Upper lobe of left lung (tissue), 4 donors: ENCODE measurements at regions not wholly inside any gene's neighbourhood (a gene's known extent, or its start where the extent isn't known, plus 50 kb on each side); places are given as distances from the start of the nearest gene placed in this dataset.

ENCODE experiments used
- CTCF ChIP-seq, 6 experiments: fragments of 450-650 bp in 4 of 6; fragments of 200-600 bp in 2 of 6; sonication (generic) in 2 of 6; IDR thresholded peaks; one replicate each; pipeline ENCODE4 v1.5.1; 2016 to 2019; ENCODE audit warnings: antibody characterized with exemption in 6 of 6
- POLR2A ChIP-seq, 4 donors: fragments of 450-650 bp; IDR thresholded peaks; one replicate each; pipeline ENCODE4 v1.5.1; 2016 to 2017; ENCODE audit warnings: antibody characterized with exemption in 4 of 4, mild to moderate bottlenecking in 2 of 4
- POLR2AphosphoS5 ChIP-seq, 2 donors: sonication (generic); formaldehyde crosslinking; IDR thresholded peaks; one replicate each; pipeline ENCODE4 v1.5.1; 2017; ENCODE audit warnings: antibody characterized with exemption in 2 of 2

- TF ChIP-seq CTCF (IDR thresholded peaks at IDR 0.05) (no peak), POLR2A (IDR thresholded peaks at IDR 0.05) (no peak), POLR2AphosphoS5 (IDR thresholded peaks at IDR 0.05) (no peak)
Observed at GRCh38 chr5:111997711-111998110, 240.7 kb upstream of the NREP start.
